ENCODE measurements at regions not wholly inside any gene's neighbourhood (a gene's known extent, or its start where the extent isn't known, plus 50 kb on each side); places are given as distances from the start of the nearest gene placed in this dataset.

DNA sequence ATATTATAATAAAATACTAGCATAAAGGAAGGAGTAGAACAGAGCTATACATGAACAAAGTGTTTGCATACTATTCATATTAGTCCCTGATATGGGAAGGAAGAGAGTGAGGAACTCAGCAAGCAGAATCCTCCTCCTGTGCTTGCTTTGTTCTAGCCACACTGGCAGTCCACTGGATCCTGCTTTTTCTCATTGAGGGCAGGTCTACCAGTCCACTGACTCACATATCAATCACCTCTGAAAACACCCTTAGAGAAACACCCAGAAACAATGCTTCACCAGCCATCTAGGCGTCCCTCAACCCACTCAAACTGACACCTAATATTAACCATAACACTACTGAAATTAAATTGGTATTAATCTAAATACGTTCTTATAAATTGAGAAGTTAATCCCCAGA, 1861.7 kb upstream of the SEL1L start:
- WGBS, 4 donors, result 67 to 77% (median 75%) methylated on average over 2 of the region's 2 CpGs
- intact Hi-C loops (cut with DNase I), result no loop called here
- no peak for TF ChIP-seq POLR2A (IDR thresholded peaks at IDR 0.05)
- TF ChIP-seq, protein P1, sequence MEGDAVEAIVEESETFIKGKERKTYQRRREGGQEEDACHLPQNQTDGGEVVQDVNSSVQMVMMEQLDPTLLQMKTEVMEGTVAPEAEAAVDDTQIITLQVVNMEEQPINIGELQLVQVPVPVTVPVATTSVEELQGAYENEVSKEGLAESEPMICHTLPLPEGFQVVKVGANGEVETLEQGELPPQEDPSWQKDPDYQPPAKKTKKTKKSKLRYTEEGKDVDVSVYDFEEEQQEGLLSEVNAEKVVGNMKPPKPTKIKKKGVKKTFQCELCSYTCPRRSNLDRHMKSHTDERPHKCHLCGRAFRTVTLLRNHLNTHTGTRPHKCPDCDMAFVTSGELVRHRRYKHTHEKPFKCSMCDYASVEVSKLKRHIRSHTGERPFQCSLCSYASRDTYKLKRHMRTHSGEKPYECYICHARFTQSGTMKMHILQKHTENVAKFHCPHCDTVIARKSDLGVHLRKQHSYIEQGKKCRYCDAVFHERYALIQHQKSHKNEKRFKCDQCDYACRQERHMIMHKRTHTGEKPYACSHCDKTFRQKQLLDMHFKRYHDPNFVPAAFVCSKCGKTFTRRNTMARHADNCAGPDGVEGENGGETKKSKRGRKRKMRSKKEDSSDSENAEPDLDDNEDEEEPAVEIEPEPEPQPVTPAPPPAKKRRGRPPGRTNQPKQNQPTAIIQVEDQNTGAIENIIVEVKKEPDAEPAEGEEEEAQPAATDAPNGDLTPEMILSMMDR (IDR thresholded peaks at IDR 0.05), result no peak
- H3K36me3 ChIP-seq, result no peaks in the 10 kb centered on the region
- no peak overlapping the region for H3K27ac ChIP-seq
- no peaks in the 10 kb centered on the region for H3K4me1 ChIP-seq
- no peaks in the 10 kb centered on the region for H3K27me3 ChIP-seq
- ATAC-seq (no peak), DNase-seq (no peak)
- H3K9me3 ChIP-seq, result no peaks in the 10 kb centered on the region
- H3K4me3 ChIP-seq, result no peak overlapping the region

DNA sequence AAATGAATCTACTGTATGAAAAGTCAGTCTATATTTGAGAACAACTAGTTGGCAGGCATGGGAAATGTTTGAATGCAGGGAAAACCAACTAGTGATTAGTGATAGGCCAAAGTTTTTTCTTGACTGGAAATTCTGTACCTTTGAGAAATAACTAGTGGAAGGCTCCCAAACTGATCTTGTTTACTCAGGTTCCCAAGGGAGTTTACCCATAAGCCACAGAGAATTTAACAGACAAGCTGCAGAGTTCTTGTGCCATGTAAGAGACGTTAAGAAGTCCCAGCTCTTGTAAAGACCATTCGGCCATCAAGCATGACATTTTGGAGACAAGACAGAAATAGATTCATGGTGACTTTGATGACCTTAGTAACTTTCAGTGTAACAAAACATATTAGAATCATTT, 1882.8 kb upstream of the SEL1L start:
- H3K4me1 ChIP-seq, result no peaks in the 10 kb centered on the region
- DNase-seq, result no peak
- no peaks in the 10 kb centered on the region for H3K36me3 ChIP-seq
- no peak for ATAC-seq
- H3K27me3 ChIP-seq, result no peaks in the 10 kb centered on the region
- H3K9me3 ChIP-seq, result no peaks in the 10 kb centered on the region
- H3K4me3 ChIP-seq, result no peak overlapping the region
- WGBS, 4 donors, result 40 to 49% (median 43%) methylated on average over 2 of the region's 2 CpGs
- intact Hi-C loops (cut with DNase I), result no loop called here
- no peak overlapping the region for H3K27ac ChIP-seq
- TF ChIP-seq, protein P1 (IDR thresholded peaks at IDR 0.05), result no peak
- TF ChIP-seq POLR2A (IDR thresholded peaks at IDR 0.05), result no peak

DNA sequence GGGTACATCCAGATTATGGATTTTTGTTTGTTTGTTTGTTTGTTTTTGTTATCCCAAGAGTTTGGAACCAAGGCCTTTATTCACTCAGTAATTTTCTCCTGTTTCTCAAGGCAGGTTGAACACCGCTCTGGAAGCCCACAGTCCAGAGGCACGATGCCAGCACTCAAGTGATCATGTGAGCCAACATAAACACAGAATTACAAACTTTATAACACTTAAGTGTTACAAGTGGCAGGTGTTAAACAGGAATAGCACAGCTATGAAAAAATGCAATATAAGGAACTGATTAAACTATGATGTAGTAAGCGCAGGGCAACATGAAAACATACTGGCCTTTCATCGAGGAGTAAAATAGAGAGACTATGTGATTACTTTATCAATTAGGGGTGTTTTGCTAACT, 1885.8 kb upstream of the SEL1L start:
- Histone ChIP-seq H3K36me3 (no peaks in the 10 kb centered on the region), H3K9me3 (no peaks in the 10 kb centered on the region), H3K27me3 (no peaks in the 10 kb centered on the region), H3K27ac (no peak overlapping the region), H3K4me1 (no peaks in the 10 kb centered on the region), H3K4me3 (no peak overlapping the region)
- intact Hi-C loops (cut with DNase I), result no loop called here
- DNase-seq (no peak), ATAC-seq (no peak)
- WGBS, 4 donors, result 62 to 73% (median 66%) methylated on average over 4 of the region's 4 CpGs
- TF ChIP-seq, protein P1 (IDR thresholded peaks at IDR 0.05), result no peak
- no peak for TF ChIP-seq POLR2A (IDR thresholded peaks at IDR 0.05)

DNA sequence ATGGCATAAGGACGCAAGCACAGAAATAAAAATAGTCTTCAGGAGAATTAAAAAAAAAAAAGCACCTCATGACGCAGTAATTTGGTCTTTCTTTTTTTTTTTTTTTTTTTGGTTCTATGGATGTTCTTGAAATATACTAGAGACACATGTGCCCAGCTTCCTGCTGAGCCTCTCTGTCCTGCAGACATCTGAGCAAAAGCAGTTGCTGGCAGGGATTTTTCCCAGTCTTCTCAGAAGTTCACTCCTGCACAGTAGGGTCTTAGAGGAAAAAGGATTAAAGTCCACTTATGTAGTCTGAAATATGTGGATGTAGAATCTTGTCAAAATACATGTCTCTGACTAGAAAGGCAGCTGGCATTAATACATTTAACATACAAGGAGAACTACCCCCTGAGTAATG, 1888.1 kb upstream of the SEL1L start:
- ATAC-seq (no peak), DNase-seq (no peak)
- H3K4me1 ChIP-seq, result no peaks in the 10 kb centered on the region
- intact Hi-C loops (cut with DNase I), result no loop called here
- TF ChIP-seq POLR2A (IDR thresholded peaks at IDR 0.05), result no peak
- no peaks in the 10 kb centered on the region for H3K27me3 ChIP-seq
- H3K9me3 ChIP-seq, result no peaks in the 10 kb centered on the region
- WGBS, 4 donors, result 34 to 54% (median 45%) methylated on average over 2 of the region's 2 CpGs
- H3K4me3 ChIP-seq, result no peak overlapping the region
- H3K27ac ChIP-seq, result no peak overlapping the region
- no peaks in the 10 kb centered on the region for H3K36me3 ChIP-seq

DNA sequence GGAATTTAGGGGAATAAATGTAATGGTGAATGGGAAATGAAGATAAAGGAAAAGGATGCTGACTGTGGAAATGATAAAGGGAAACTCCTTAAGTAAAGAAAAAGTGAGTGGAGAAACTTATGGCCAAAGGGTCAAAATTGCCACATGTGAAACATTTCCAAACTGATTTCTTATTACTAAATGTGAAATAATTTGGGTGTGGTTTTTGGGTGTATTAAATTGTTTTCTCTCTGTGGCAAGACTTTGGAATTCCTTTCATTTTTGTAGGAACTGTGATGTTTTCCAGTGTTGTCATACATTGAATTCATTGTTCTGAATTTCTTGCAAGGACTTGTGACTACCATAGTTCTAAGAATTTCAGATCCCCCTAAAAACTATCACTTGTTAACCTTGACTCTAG, 1891.5 kb upstream of the SEL1L start:
- intact Hi-C loops (cut with DNase I), result no loop called here
- Histone ChIP-seq H3K36me3 (no peaks in the 10 kb centered on the region), H3K4me1 (no peaks in the 10 kb centered on the region), H3K27ac (no peak overlapping the region), H3K27me3 (no peaks in the 10 kb centered on the region), H3K9me3 (no peaks in the 10 kb centered on the region), H3K4me3 (no peak overlapping the region)
- no peak for ATAC-seq
- TF ChIP-seq POLR2A (IDR thresholded peaks at IDR 0.05), result no peak
- TF ChIP-seq, protein P1 (IDR thresholded peaks at IDR 0.05), result no peak
- DNase-seq, result no peak
